KMS-11 (cell line): ENCODE measurements at regions not wholly inside any gene's neighbourhood (a gene's known extent, or its start where the extent isn't known, plus 50 kb on each side); places are given as distances from the start of the nearest gene placed in this dataset.

Source experiments
- H2AFZ ChIP-seq: fragments of 200-600 bp; sonication (generic); 2 replicates; pipeline ENCODE4 v1.6.1; 2016; ENCODE audit warnings: antibody characterized with exemption, mixed run types, low read depth
- H3K27ac ChIP-seq: fragments of 200-600 bp; sonication (generic); 2 replicates; pipeline ENCODE4 v1.6.1; 2016; ENCODE audit warnings: mild to moderate bottlenecking, mixed run types
- H3K27me3 ChIP-seq: fragments of 200-600 bp; sonication (generic); 2 replicates; pipeline ENCODE4 v1.6.1; 2017; ENCODE audit warnings: mild to moderate bottlenecking, low read depth, mixed run types, moderate library complexity; ENCODE audit not compliant: insufficient read depth
- H3K36me3 ChIP-seq: fragments of 200-600 bp; sonication (generic); 2 replicates; pipeline ENCODE4 v1.6.1; 2017; ENCODE audit warnings: mild to moderate bottlenecking, mixed run types; ENCODE audit not compliant: insufficient read depth
- H3K4me1 ChIP-seq: fragments of 200-600 bp; sonication (generic); 2 replicates; pipeline ENCODE4 v1.6.1; 2016; ENCODE audit warnings: mild to moderate bottlenecking, low read depth, mixed run types; ENCODE audit not compliant: poor library complexity, severe bottlenecking
- H3K4me2 ChIP-seq: fragments of 200-600 bp; sonication (generic); 2 replicates; pipeline ENCODE4 v1.7.0; 2016; ENCODE audit warnings: mild to moderate bottlenecking, mixed run types
- H3K4me3 ChIP-seq: fragments of 200-600 bp; sonication (generic); IDR thresholded peaks from 2 replicates; pipeline ENCODE4 v1.6.1; 2017; ENCODE audit warnings: low read depth, low read length, mixed read lengths; ENCODE audit not compliant: insufficient read depth
- H3K79me2 ChIP-seq: fragments of 200-600 bp; sonication (generic); 2 replicates; pipeline ENCODE4 v1.6.1; 2016; ENCODE audit warnings: low read depth, mixed run types; ENCODE audit not compliant: insufficient read depth
- H3K9ac ChIP-seq: fragments of 200-600 bp; sonication (generic); 2 replicates; pipeline ENCODE4 v1.6.1; 2016; ENCODE audit warnings: mild to moderate bottlenecking, mixed run types
- H4K20me1 ChIP-seq: fragments of 200-600 bp; sonication (generic); 2 replicates; pipeline ENCODE4 v1.6.1; 2016; ENCODE audit warnings: mild to moderate bottlenecking, mixed run types; ENCODE audit not compliant: insufficient read depth
- TF ChIP-seq, protein P1 (sequence below): fragments of 200-600 bp; sonication (generic); conservative IDR thresholded peaks from 2 replicates; pipeline ENCODE4 v1.6.1; 2017; ENCODE audit warnings: low read depth, mild to moderate bottlenecking, antibody characterized with exemption, low read length, moderate library complexity, mixed read lengths

DNA sequence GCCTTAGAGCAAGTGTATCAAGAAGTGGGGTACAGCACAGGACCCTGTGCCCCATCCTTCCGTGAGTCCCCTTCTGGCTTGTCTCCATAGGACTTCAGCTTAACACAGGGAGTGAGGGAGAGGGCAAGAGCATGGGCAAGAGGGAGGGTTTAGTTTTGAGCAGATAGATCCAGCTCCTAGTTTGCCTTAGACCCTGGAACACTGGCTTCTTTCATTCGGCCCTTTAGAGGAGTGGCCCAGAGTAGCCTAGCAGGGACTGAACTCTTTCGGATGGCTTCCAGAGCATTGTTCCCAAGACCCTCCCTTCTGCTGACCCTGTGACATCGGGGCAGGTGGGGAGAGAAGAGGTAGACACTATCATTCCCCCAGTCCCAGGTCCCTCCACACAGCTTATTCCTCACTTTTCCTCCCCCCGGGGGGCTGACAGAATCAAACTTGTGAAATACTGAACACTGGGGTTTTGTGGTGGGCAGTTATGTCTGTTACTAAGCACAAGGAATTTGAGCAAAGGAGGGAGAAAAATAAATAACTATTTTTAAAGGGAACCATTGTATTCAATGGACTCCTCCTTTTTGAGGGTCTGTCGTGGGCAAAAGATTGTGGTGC is 289.6 kb upstream of the C2CD4B start:
- Histone ChIP-seq H3K4me1 (no peaks in the 10 kb centered on the region), H3K4me2 (no peak overlapping the region)
- TF ChIP-seq, protein P1, sequence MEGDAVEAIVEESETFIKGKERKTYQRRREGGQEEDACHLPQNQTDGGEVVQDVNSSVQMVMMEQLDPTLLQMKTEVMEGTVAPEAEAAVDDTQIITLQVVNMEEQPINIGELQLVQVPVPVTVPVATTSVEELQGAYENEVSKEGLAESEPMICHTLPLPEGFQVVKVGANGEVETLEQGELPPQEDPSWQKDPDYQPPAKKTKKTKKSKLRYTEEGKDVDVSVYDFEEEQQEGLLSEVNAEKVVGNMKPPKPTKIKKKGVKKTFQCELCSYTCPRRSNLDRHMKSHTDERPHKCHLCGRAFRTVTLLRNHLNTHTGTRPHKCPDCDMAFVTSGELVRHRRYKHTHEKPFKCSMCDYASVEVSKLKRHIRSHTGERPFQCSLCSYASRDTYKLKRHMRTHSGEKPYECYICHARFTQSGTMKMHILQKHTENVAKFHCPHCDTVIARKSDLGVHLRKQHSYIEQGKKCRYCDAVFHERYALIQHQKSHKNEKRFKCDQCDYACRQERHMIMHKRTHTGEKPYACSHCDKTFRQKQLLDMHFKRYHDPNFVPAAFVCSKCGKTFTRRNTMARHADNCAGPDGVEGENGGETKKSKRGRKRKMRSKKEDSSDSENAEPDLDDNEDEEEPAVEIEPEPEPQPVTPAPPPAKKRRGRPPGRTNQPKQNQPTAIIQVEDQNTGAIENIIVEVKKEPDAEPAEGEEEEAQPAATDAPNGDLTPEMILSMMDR: no peak

DNA sequence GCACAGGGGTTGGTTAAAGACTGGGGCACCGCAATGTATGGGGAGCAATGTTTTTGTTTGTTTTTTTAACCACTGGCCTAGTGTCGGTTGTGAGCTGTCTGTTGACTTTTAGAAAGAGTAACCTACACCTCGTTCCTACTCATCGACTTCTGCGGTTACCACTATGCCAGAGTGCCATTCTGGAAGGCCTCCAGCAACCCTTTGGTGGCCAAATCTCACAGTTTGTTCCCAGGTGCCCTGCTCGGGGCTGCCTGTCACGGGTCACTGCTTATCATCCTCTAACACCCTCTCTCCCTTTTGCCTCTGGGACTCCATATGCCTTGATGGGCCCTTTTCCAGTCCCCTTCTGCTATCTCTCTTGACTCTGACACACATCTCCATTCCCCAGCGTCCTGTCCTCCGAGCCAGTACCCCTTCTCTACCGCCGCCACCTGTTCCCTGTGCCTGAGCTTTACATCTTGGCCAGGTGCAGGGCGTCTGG is 290.4 kb upstream of the C2CD4B start:
- Histone ChIP-seq H3K79me2 (no peaks in the 10 kb centered on the region), H3K9ac (no peak overlapping the region), H3K4me2 (no peak overlapping the region), H3K27ac (no peak overlapping the region), H3K4me3 (no peak overlapping the region), H2AFZ (no peak overlapping the region), H3K27me3 (no peaks in the 10 kb centered on the region), H3K36me3 (no peaks in the 10 kb centered on the region), H4K20me1 (no peaks in the 10 kb centered on the region), H3K4me1 (no peaks in the 10 kb centered on the region)
- TF ChIP-seq, protein P1: no peak

More for the DNA sequence above, 289.6 kb upstream of the C2CD4B start:
- no peak overlapping the region for H3K9ac ChIP-seq
- no peaks in the 10 kb centered on the region for H4K20me1 ChIP-seq
- no peaks in the 10 kb centered on the region for H3K27me3 ChIP-seq
- no peak overlapping the region for H3K27ac ChIP-seq
- no peak overlapping the region for H2AFZ ChIP-seq
- no peaks in the 10 kb centered on the region for H3K79me2 ChIP-seq
- H3K4me3 ChIP-seq: no peak overlapping the region
- H3K36me3 ChIP-seq: no peaks in the 10 kb centered on the region

- Histone ChIP-seq H3K36me3 (no peaks in the 10 kb centered on the region), H3K79me2 (no peaks in the 10 kb centered on the region), H3K4me1 (no peaks in the 10 kb centered on the region), H3K4me2 (no peak overlapping the region), H3K27ac (no peak overlapping the region), H3K27me3 (no peaks in the 10 kb centered on the region), H2AFZ (no peak overlapping the region), H4K20me1 (no peaks in the 10 kb centered on the region), H3K9ac (no peak overlapping the region), H3K4me3 (no peak overlapping the region)
- TF ChIP-seq, protein P1: no peak
These were observed 291.2 kb upstream of the C2CD4B start for GRCh38 chr15:62456011-62456920.

- Histone ChIP-seq H2AFZ (no peak overlapping the region), H4K20me1 (no peaks in the 10 kb centered on the region), H3K27me3 (no peaks in the 10 kb centered on the region), H3K36me3 (no peaks in the 10 kb centered on the region), H3K4me1 (no peaks in the 10 kb centered on the region), H3K4me3 (no peak overlapping the region), H3K27ac (no peak overlapping the region), H3K4me2 (no peak overlapping the region), H3K79me2 (no peaks in the 10 kb centered on the region), H3K9ac (no peak overlapping the region)
- TF ChIP-seq, protein P1: no peak
These were observed 292.0 kb upstream of the C2CD4B start for GRCh38 chr15:62457100-62457499.
